Neuronal stem cell (in vitro differentiated cells): ENCODE measurements at regions not wholly inside any gene's neighbourhood (a gene's known extent, or its start where the extent isn't known, plus 50 kb on each side); places are given as distances from the start of the nearest gene placed in this dataset.
"Not testable (repeated sequence)": the region's sequence is repeated elsewhere in the genome, so short reads cannot be mapped to it uniquely, and the experiment has no call there.

ENCODE experiments used
- DNase-seq: peaks from one replicate; pipeline ENCODE4 v3.0.0-alpha.2; 2013; ENCODE audit warnings: low spot score
- H2AFZ ChIP-seq: one replicate; pipeline ENCODE4 v1.6.1; 2013; ENCODE audit warnings: mild to moderate bottlenecking, low read length, inconsistent platforms
- H2AK5ac ChIP-seq: 2 replicates; pipeline ENCODE4 v1.6.1; 2013; ENCODE audit warnings: low read depth, mild to moderate bottlenecking, inconsistent platforms, low read length, moderate library complexity, mixed read lengths
- H2BK120ac ChIP-seq: 2 replicates; pipeline ENCODE4 v1.6.1; 2013; ENCODE audit warnings: low read depth, mild to moderate bottlenecking, inconsistent platforms, low read length, moderate library complexity, mixed read lengths
- H2BK12ac ChIP-seq: one replicate; pipeline ENCODE4 v1.6.1; 2013; ENCODE audit warnings: low read length, inconsistent platforms
- H2BK15ac ChIP-seq: 2 replicates; pipeline ENCODE4 v1.6.1; 2013; ENCODE audit warnings: mild to moderate bottlenecking, low read length, inconsistent platforms, mixed read lengths
- H2BK5ac ChIP-seq: one replicate; pipeline ENCODE4 v1.6.1; 2013; ENCODE audit warnings: inconsistent platforms, mild to moderate bottlenecking, low read length, moderate library complexity
- H3K14ac ChIP-seq: one replicate; pipeline ENCODE4 v1.6.1; 2013; ENCODE audit warnings: low read length, inconsistent platforms
- H3K18ac ChIP-seq: 2 replicates; pipeline ENCODE4 v1.6.1; 2013; ENCODE audit warnings: low read length, inconsistent platforms
- H3K23ac ChIP-seq: 2 replicates; pipeline ENCODE4 v1.6.1; 2013; ENCODE audit warnings: low read depth, mild to moderate bottlenecking, mixed read lengths, low read length, inconsistent platforms; ENCODE audit not compliant: poor library complexity
- H3K27ac ChIP-seq: replicated peaks from 3 replicates; pipeline ENCODE4 v1.5.1; 2013; ENCODE audit warnings: low read length, inconsistent platforms
- H3K27me3 ChIP-seq, 3 experiments: 2 replicates each; pipeline ENCODE4 v1.6.1; 2013; ENCODE audit warnings: low read length in 3 of 3, mild to moderate bottlenecking in 2 of 3, inconsistent platforms in 1 of 3, low read depth in 1 of 3, mixed read lengths in 1 of 3, moderate library complexity in 1 of 3; ENCODE audit not compliant: control insufficient read depth in 3 of 3, insufficient read depth in 3 of 3
- H3K36me3 ChIP-seq, 2 donors: replicated peaks in 1 of 2; 2 replicates each; pipeline ENCODE4 v1.6.1; 2013; ENCODE audit warnings: low read length in 2 of 2; ENCODE audit not compliant: control insufficient read depth in 2 of 2, insufficient read depth in 2 of 2
- H3K4ac ChIP-seq: 2 replicates; pipeline ENCODE4 v1.6.1; 2013; ENCODE audit warnings: inconsistent platforms, mild to moderate bottlenecking, low read length, moderate library complexity
- H3K4me1 ChIP-seq, 2 donors: 1 replicate in 1 of 2; 2 replicates in 1 of 2; pipeline ENCODE4 v1.6.1; 2013; ENCODE audit warnings: low read length in 2 of 2, low read depth in 1 of 2; ENCODE audit not compliant: control insufficient read depth in 2 of 2, insufficient read depth in 1 of 2
- H3K4me2 ChIP-seq: one replicate; pipeline ENCODE4 v1.6.1; 2013; ENCODE audit warnings: mild to moderate bottlenecking, low read length, inconsistent platforms; ENCODE audit not compliant: insufficient read depth, poor library complexity, severe bottlenecking
- H3K4me3 ChIP-seq, 2 donors: 2 replicates each; pipeline ENCODE4 v1.5.1; 2013; ENCODE audit warnings: low read length in 2 of 2, mild to moderate bottlenecking in 2 of 2, inconsistent platforms in 1 of 2, moderate library complexity in 1 of 2
- H3K79me1 ChIP-seq: one replicate; pipeline ENCODE4 v1.6.1; 2013; ENCODE audit warnings: low read depth, mild to moderate bottlenecking, inconsistent platforms, low read length, moderate library complexity
- H3K9ac ChIP-seq: one replicate; pipeline ENCODE4 v1.6.1; 2013; ENCODE audit warnings: mild to moderate bottlenecking, low read depth, low read length, inconsistent platforms; ENCODE audit not compliant: poor library complexity
- H3K9me3 ChIP-seq, 2 donors: replicated peaks in 1 of 2; 2 replicates each; pipeline versions ENCODE3 to v1.6.1; 2013; ENCODE audit warnings: low read length in 2 of 2, mild to moderate bottlenecking in 2 of 2, inconsistent platforms in 1 of 2, low read depth in 1 of 2, mixed read lengths in 1 of 2, moderate library complexity in 1 of 2; ENCODE audit not compliant: control insufficient read depth in 2 of 2, insufficient read depth in 1 of 2
- H4K8ac ChIP-seq: one replicate; pipeline ENCODE4 v1.6.1; 2013; ENCODE audit warnings: low read depth, mild to moderate bottlenecking, inconsistent platforms, low read length, moderate library complexity
- H4K91ac ChIP-seq: one replicate; pipeline ENCODE4 v1.6.1; 2013; ENCODE audit warnings: low read length, low read depth, mild to moderate bottlenecking, inconsistent platforms; ENCODE audit not compliant: poor library complexity
- WGBS, 2 donors: extraction: QIAGEN DNeasy Blood & Tissue Kit; methylation state at CpG; one replicate each; pipeline ENCODE4 v1.1.7; 2013; ENCODE audit warnings: missing lambda C conversion rate in 2 of 2, mixed read lengths in 1 of 2; ENCODE audit not compliant: insufficient read length in 2 of 2, insufficient replicate concordance in 1 of 2; ENCODE audit errors: extremely low coverage in 2 of 2; 5-methylcytosine and 5-hydroxymethylcytosine counted together

DNA sequence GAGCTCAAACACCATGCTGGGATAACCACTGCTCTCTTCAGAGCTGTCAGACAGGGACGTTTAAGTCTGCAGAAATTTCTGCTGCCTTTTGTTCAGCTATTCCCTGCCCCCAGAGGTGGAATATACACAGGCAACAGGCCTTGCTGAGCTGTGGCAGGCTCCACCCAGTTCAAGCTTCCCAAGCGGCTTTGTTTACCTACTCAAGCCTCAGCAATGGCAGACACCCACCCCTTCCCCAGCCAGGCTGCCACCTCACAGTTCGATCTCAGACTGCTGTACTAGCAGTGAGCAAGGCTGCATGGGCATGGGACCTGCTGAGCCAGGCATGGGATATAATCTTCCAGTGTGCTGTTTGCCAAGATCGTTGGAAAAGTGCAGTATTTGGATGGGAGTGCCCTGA lies 1220.5 kb downstream of the FLRT2 start:
- H2BK15ac ChIP-seq, H3K14ac ChIP-seq, H3K79me1 ChIP-seq, H3K4me3 ChIP-seq, H3K18ac ChIP-seq, H3K9me3 ChIP-seq, H3K9ac ChIP-seq, H3K4ac ChIP-seq, H2AFZ ChIP-seq, H3K36me3 ChIP-seq, H3K4me1 ChIP-seq, H3K27ac ChIP-seq, H4K91ac ChIP-seq, H3K27me3 ChIP-seq, H2BK120ac ChIP-seq, H2AK5ac ChIP-seq, H3K4me2 ChIP-seq, H4K8ac ChIP-seq, H2BK5ac ChIP-seq, H2BK12ac ChIP-seq, DNase-seq, H3K23ac ChIP-seq: not testable (repeated sequence)
- WGBS, 2 donors: no CpG with 5 or more reads among the region's 4 CpGs

DNA sequence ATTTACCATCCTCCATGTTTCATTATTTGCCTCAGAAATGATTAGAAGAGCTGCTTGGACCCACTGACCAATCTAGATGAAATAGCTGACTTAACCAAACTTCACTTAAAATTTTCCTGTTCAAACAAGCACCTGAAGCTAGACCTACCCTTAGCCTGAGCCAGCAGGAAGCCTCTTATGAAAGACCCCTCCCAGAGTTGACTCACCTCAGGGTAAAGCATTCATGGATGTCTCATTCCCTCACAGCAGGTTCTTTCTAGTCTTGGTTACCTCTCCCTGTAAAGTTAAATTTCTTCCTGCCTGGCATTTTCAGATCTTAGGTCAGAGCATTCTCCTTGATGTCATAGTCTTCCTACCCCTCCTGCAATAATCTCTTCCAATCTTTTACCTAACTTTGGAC lies 1209.8 kb downstream of the FLRT2 start:
- H3K27me3 ChIP-seq: no peaks in the 10 kb centered on the region
- no peak overlapping the region for H3K4me2 ChIP-seq
- H3K18ac ChIP-seq: no peak overlapping the region
- H2BK15ac ChIP-seq: no peak overlapping the region
- no peaks in the 10 kb centered on the region for H3K4me1 ChIP-seq
- H3K9me3 ChIP-seq: no peaks in the 10 kb centered on the region
- H3K9ac ChIP-seq: no peak overlapping the region
- no peak for DNase-seq
- no peak overlapping the region for H2BK12ac ChIP-seq
- H2BK5ac ChIP-seq: no peak overlapping the region
- no peak overlapping the region for H4K8ac ChIP-seq
- H3K23ac ChIP-seq: no peak overlapping the region
- no peak overlapping the region for H3K4me3 ChIP-seq
- H4K91ac ChIP-seq: no peak overlapping the region
- no peaks in the 10 kb centered on the region for H3K79me1 ChIP-seq
- H2AFZ ChIP-seq: no peak overlapping the region
- H3K36me3 ChIP-seq: no peaks in the 10 kb centered on the region
- H3K27ac ChIP-seq: no peak overlapping the region
- H2AK5ac ChIP-seq: no peak overlapping the region
- no peak overlapping the region for H3K4ac ChIP-seq
- H2BK120ac ChIP-seq: no peak overlapping the region
- no peak overlapping the region for H3K14ac ChIP-seq

DNA sequence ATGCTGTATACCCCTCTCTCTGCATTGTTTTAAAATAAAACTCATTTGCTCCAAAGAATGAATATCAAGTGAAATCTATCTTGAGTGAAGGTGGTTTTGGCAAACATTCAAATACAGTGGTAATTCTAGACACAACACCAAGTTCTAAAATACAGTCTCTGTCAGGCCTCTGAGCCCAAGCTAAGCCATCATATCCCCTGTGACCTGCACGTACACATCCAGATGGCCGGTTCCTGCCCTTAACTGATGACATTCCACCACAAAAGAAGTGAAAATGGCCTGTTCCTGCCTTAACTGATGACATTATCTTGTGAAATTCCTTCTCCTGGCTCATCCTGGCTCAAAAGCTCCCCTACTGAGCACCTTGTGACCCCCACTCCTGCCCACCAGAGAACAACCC lies 1201.5 kb downstream of the FLRT2 start:
- not testable (repeated sequence) for H3K4me2 ChIP-seq, H2AK5ac ChIP-seq, H4K8ac ChIP-seq, H3K9me3 ChIP-seq, H3K9ac ChIP-seq, H3K4me1 ChIP-seq, H2AFZ ChIP-seq, H2BK120ac ChIP-seq, H3K27ac ChIP-seq, H3K14ac ChIP-seq, H2BK15ac ChIP-seq, H3K4ac ChIP-seq, H3K36me3 ChIP-seq, H3K23ac ChIP-seq, H2BK5ac ChIP-seq, H4K91ac ChIP-seq, DNase-seq, H3K79me1 ChIP-seq, H3K4me3 ChIP-seq, H3K18ac ChIP-seq, H3K27me3 ChIP-seq, H2BK12ac ChIP-seq
- WGBS, 2 donors: no CpG with 5 or more reads among the region's 2 CpGs

DNA sequence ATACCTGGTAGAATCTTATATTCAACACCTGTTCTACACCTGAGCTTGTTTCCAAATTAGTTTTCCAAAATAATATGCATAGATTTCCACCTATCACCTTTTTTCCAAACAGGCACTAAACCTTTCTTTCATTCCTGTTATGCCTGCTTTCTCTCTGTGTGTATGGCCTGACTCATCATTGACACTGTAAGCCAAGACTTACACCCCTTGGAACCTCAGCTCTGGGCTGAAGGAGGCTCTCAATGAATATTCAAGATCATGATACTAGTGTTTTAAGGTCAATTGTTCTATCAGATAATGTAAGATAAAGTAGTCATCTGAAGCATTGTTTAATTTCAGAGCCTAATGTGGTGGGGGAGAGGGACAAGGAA lies 1193.3 kb downstream of the FLRT2 start:
- H3K4me3 ChIP-seq: no peak overlapping the region
- no peak overlapping the region for H3K27ac ChIP-seq
- no peaks in the 10 kb centered on the region for H3K27me3 ChIP-seq
- H2AFZ ChIP-seq: no peak overlapping the region
- H4K8ac ChIP-seq: no peak overlapping the region
- no peak overlapping the region for H2BK120ac ChIP-seq
- no peak overlapping the region for H2BK5ac ChIP-seq
- DNase-seq: no peak
- no peak overlapping the region for H3K4me2 ChIP-seq
- no peaks in the 10 kb centered on the region for H3K79me1 ChIP-seq
- H2AK5ac ChIP-seq: no peak overlapping the region
- no peak overlapping the region for H3K4ac ChIP-seq
- H2BK12ac ChIP-seq: no peak overlapping the region
- H3K14ac ChIP-seq: no peak overlapping the region
- H3K4me1 ChIP-seq: no peaks in the 10 kb centered on the region
- no peak overlapping the region for H4K91ac ChIP-seq
- H3K23ac ChIP-seq: no peak overlapping the region
- no peak overlapping the region for H2BK15ac ChIP-seq
- H3K36me3 ChIP-seq: no peaks in the 10 kb centered on the region
- H3K9ac ChIP-seq: no peak overlapping the region
- no peak overlapping the region for H3K18ac ChIP-seq
- no peaks in the 10 kb centered on the region for H3K9me3 ChIP-seq
